ENCODE measurements at regions not wholly inside any gene's neighbourhood (a gene's known extent, or its start where the extent isn't known, plus 50 kb on each side); places are given as distances from the start of the nearest gene placed in this dataset.

DNA sequence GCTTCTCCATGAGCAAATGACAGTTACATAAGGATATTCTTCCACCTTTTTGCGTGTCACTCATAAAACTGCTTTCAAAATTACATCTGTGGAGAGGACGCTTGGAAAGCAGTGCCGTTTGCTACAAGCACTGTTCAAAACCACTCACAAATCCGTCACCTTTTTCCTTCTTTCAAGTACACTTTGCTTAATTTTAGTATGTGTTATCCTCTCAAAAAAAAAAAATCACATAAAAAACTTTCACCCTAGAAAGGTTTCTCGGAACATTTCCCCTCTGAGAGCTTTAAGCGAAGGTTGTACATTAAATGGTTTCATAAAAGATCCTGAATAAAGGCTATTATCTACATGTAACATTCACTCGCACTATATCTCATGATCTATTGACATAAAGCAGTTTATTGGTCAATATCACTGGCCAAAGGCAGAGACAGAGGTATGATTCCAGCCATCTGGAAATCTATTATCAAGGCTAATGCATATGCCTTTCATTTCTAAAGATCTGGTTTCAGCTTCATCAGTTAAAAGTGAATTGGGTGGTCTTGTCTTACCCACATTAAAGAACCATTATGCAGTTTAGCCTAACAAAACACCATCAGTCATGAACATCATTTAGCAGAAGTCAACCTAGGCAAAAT is 163.6 kb downstream of the ENC1 start:
- CTCF ChIA-PET = no interaction called here

More for the DNA sequence above, 163.6 kb downstream of the ENC1 start:
- no peaks in the 10 kb centered on the region for H3K9me3 ChIP-seq (replicated peaks; ENCODE audit: control insufficient read depth, insufficient read depth, low read length)
- no peak for DNase-seq (ENCODE audit: low read depth, low spot score)
- H3K79me2 ChIP-seq (ENCODE audit: control insufficient read depth, insufficient read depth, low read length) = no peaks in the 10 kb centered on the region
- TF ChIP-seq JUN (IDR thresholded peaks at IDR 0.05; ENCODE audit: borderline replicate concordance, insufficient read depth, insufficient read length, low read depth) (no peak), POLR2A (IDR thresholded peaks at IDR 0.05; ENCODE audit: low read depth, low read length) (no peak), FOS (IDR thresholded peaks at IDR 0.05; ENCODE audit: borderline replicate concordance, insufficient read depth, low read length) (no peak)
- TF ChIP-seq, protein P1, sequence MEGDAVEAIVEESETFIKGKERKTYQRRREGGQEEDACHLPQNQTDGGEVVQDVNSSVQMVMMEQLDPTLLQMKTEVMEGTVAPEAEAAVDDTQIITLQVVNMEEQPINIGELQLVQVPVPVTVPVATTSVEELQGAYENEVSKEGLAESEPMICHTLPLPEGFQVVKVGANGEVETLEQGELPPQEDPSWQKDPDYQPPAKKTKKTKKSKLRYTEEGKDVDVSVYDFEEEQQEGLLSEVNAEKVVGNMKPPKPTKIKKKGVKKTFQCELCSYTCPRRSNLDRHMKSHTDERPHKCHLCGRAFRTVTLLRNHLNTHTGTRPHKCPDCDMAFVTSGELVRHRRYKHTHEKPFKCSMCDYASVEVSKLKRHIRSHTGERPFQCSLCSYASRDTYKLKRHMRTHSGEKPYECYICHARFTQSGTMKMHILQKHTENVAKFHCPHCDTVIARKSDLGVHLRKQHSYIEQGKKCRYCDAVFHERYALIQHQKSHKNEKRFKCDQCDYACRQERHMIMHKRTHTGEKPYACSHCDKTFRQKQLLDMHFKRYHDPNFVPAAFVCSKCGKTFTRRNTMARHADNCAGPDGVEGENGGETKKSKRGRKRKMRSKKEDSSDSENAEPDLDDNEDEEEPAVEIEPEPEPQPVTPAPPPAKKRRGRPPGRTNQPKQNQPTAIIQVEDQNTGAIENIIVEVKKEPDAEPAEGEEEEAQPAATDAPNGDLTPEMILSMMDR (IDR thresholded peaks at IDR 0.05; ENCODE audit: extremely low read depth in 1 of 2, insufficient read depth in 1 of 2, low read depth in 1 of 2, low read length in 2 of 2) = no peak
- H2AFZ ChIP-seq (ENCODE audit: low read depth, low read length) = no peak overlapping the region
- intact Hi-C loops (cut with micrococcal nuclease) = no loop called here
- H3K4me2 ChIP-seq (ENCODE audit: insufficient read depth, low read length) = no peak overlapping the region
- no peak overlapping the region for H3K27ac ChIP-seq (ENCODE audit: insufficient read depth, low read depth, low read length)
- H3K4me1 ChIP-seq (ENCODE audit: control insufficient read depth, extremely low read depth, insufficient read depth, low read length) = no peaks in the 10 kb centered on the region
- no peaks in the 10 kb centered on the region for H3K36me3 ChIP-seq (ENCODE audit: control insufficient read depth in 2 of 2, extremely low read depth in 1 of 2, insufficient read depth in 2 of 2, low read length in 2 of 2)
- no peaks in the 10 kb centered on the region for H3K9me1 ChIP-seq (replicated peaks; ENCODE audit: control insufficient read depth, extremely low read depth, insufficient read depth, low read length)
- no peak for FAIRE-seq
- POLR2A ChIA-PET = no interaction called here
- H4K20me1 ChIP-seq (replicated peaks; ENCODE audit: control insufficient read depth, extremely low read depth, insufficient read depth, low read length) = no peaks in the 10 kb centered on the region
- no peak overlapping the region for H3K9ac ChIP-seq (replicated peaks; ENCODE audit: extremely low read depth, insufficient read depth, low read length)
- dilution Hi-C loops (cut with MboI; ENCODE audit: extremely low pct_ligation_motif_present, low sequenced_read_pairs) = no loop called here
- no TSS peak for BruUV-seq (replicated peaks)
- H3K4me3 ChIP-seq (replicated peaks in 1 of 3; ENCODE audit: insufficient read depth in 1 of 3, low read depth in 1 of 3, low read length in 3 of 3) = no peak overlapping the region
- H3K27me3 ChIP-seq (ENCODE audit: control insufficient read depth in 2 of 2, insufficient read depth in 2 of 2, low read length in 2 of 2) = peaks cover 0 to 4% of the 10 kb centered on the region in 2 experiments

Data from endothelial cell of umbilical vein (primary cell).